Cardiac muscle cell (in vitro differentiated cells and primary cell): ENCODE measurements at regions not wholly inside any gene's neighbourhood (a gene's known extent, or its start where the extent isn't known, plus 50 kb on each side); places are given as distances from the start of the nearest gene placed in this dataset.
A peak's percentile ranks its signal among the peaks of the same experiment; 100 is the strongest.

Experiments used
- DNase-seq, 2 donors: peaks; one replicate each; pipeline versions ENCODE4 v3.0.0 to v3.0.0-alpha.2; 2010 to 2017; ENCODE audit warnings: low read depth in 1 of 2, low spot score in 1 of 2
- H3K27ac ChIP-seq: fragments of 200-600 bp; sonication (generic); 2 replicates; pipeline ENCODE4 v1.5.1; 2016
- H3K27me3 ChIP-seq: fragments of 200-600 bp; sonication (generic); 2 replicates; pipeline ENCODE4 v1.6.0; 2016; ENCODE audit warnings: control low read depth
- H3K36me3 ChIP-seq: fragments of 200-600 bp; sonication (generic); 2 replicates; pipeline ENCODE4 v1.5.1; 2016; ENCODE audit warnings: control low read depth
- H3K4me1 ChIP-seq: fragments of 200-600 bp; sonication (generic); 2 replicates; pipeline ENCODE4 v1.8.1; 2017; ENCODE audit warnings: low read depth, mild to moderate bottlenecking, mixed run types
- H3K4me3 ChIP-seq: fragments of 200-600 bp; sonication (generic); 2 replicates; pipeline ENCODE4 v1.5.1; 2016; ENCODE audit warnings: mild to moderate bottlenecking
- H3K9me3 ChIP-seq: fragments of 200-600 bp; sonication (generic); 2 replicates; pipeline ENCODE4 v1.5.1; 2017; ENCODE audit warnings: low read depth, mild to moderate bottlenecking, control low read depth
- CTCF ChIP-seq: IDR thresholded peaks from 2 replicates; pipeline ENCODE4 v1.5.1; 2012; ENCODE audit warnings: low read depth, mild to moderate bottlenecking, low read length

DNA sequence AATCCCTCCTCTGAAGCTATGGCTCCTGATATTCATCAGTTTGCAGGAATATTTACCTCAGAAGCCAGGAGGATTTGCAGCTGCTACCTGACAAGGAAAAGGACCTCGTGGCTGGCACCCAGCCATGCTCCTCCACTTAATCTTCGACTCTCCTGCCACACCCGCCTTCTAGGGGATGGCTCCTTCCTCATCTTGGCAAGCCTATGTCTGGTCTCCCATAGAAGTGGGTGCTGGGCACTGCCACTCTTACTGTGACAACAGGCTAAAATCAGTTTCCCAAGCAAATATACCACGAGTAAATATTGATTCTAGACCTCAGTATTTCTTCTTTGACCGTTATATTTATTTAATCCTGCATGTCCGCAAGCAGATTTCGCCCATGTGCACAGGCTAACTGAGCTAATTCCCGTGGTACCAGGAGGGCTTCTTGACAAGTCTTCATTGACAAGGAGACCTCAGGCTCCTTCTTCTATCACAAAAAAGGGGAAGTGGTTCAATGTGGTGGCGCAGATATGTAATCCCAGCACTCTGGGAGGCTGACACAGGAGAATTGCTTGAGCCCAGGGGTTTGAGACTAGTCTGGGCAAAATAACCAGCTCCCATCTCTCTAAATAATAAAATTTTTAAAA, 52.6 kb upstream of the DCTD start:
- Histone ChIP-seq H3K36me3 (no peaks in the 10 kb centered on the region), H3K9me3 (no peaks in the 10 kb centered on the region), H3K4me1 (no peaks in the 10 kb centered on the region), H3K4me3 (no peak overlapping the region), H3K27ac (no peak overlapping the region), H3K27me3 (no peaks in the 10 kb centered on the region)
- no peak for TF ChIP-seq CTCF
- DNase-seq = no peak

DNA sequence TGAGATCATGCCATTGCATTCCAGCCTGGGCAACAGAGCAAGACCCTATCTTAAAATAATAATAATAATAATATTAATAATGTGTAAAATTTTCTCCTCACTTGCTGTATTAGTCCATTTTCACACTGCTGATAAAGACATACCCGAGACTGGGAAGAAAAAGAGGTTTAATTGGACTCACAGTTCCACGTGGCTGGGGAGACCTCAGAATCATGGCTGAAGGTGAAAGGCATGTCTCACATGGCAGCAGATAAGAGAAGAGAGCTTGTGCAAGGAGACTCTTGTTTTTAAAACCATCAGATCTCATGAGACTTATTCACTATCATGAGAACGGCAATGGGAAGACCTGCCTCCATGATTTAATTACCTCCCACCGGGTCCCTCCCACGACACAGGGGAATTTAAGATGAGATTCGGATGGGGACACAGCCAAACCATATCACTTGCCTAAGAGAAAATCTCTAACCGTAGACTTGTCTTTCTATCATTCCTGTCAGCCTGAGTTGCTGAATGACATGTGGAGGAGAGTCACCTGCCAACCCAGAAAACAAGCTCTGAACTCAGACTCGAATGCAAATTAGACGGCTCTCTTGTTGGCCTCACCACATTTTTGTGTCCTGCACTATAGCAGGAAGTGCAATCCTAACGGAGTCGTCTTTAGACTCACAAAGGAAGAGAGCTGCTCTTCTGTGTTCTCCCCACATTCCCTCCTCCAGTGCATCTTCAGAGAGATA, 51.9 kb upstream of the DCTD start:
- Histone ChIP-seq H3K36me3 (no peaks in the 10 kb centered on the region), H3K4me1 (no peaks in the 10 kb centered on the region), H3K27me3 (no peaks in the 10 kb centered on the region), H3K4me3 (no peak overlapping the region), H3K9me3 (no peaks in the 10 kb centered on the region), H3K27ac (no peak overlapping the region)
- peak in 1 of 2 donors; percentile 16 for DNase-seq
- TF ChIP-seq CTCF = no peak

- Histone ChIP-seq H3K27me3 (no peaks in the 10 kb centered on the region), H3K4me3 (no peak overlapping the region), H3K9me3 (no peaks in the 10 kb centered on the region), H3K4me1 (no peaks in the 10 kb centered on the region), H3K36me3 (no peaks in the 10 kb centered on the region), H3K27ac (no peak overlapping the region)
- DNase-seq = no peak
- no peak for TF ChIP-seq CTCF
Observed at GRCh38 chr4:182967403-182967802, 50.2 kb upstream of the DCTD start.
